T-helper 17 cell (primary cell): ENCODE measurements at regions not wholly inside any gene's neighbourhood (a gene's known extent, or its start where the extent isn't known, plus 50 kb on each side); places are given as distances from the start of the nearest gene placed in this dataset.
"Not testable (repeated sequence)": the region's sequence is repeated elsewhere in the genome, so short reads cannot be mapped to it uniquely, and the experiment has no call there.

Experiments
- ATAC-seq: fragments of 150-1000 bp; cut with Tn5 transposase; 2 replicates; pipeline ENCODE4 v1.10.0; 2021; ENCODE audit warnings: mild to moderate bottlenecking, moderate library complexity
- DNase-seq, 3 donors: peaks; one replicate each; pipeline versions ENCODE4 v3.0.0 to v3.0.0-alpha.2; 2020 to 2021
- H3K9me3 ChIP-seq: one replicate; pipeline ENCODE4 v1.7.0; 2013; ENCODE audit warnings: low read length, mild to moderate bottlenecking; ENCODE audit not compliant: control insufficient read depth, poor library complexity, severe bottlenecking
- H3K27ac Mint-ChIP-seq: one replicate; pipeline ENCODE4 v1.8.0; 2022; ENCODE audit warnings: mild to moderate bottlenecking, moderate library complexity, mixed read lengths
- H3K27me3 Mint-ChIP-seq: one replicate; pipeline ENCODE4 v1.8.0; 2022; ENCODE audit warnings: mixed read lengths
- H3K36me3 Mint-ChIP-seq: one replicate; pipeline ENCODE4 v1.8.0; 2022; ENCODE audit warnings: low read depth, mixed read lengths
- H3K4me1 Mint-ChIP-seq: one replicate; pipeline ENCODE4 v1.8.0; 2022; ENCODE audit warnings: mild to moderate bottlenecking, mixed read lengths
- H3K4me3 Mint-ChIP-seq: one replicate; pipeline ENCODE4 v1.8.0; 2022; ENCODE audit warnings: mild to moderate bottlenecking, moderate library complexity, mixed read lengths

- not testable (repeated sequence) for H3K4me1 Mint-ChIP-seq, H3K36me3 Mint-ChIP-seq, H3K4me3 Mint-ChIP-seq, H3K9me3 ChIP-seq, ATAC-seq, DNase-seq, H3K27ac Mint-ChIP-seq, H3K27me3 Mint-ChIP-seq
These were observed 359.2 kb upstream of the TYRP1 start for GRCh38 chr9:12333966-12334365.

GRCh38 chr9:12350775-12351174, 342.4 kb upstream of the TYRP1 start:
- Mint-ChIP-seq H3K4me1 (no peaks in the 10 kb centered on the region), H3K36me3 (no peaks in the 10 kb centered on the region), H3K27me3 (no peaks in the 10 kb centered on the region), H3K27ac (no peak overlapping the region), H3K4me3 (no peak overlapping the region)
- no peaks in the 10 kb centered on the region for H3K9me3 ChIP-seq
- ATAC-seq (no peak), DNase-seq (no peak)

- H3K9me3 ChIP-seq = no peaks in the 10 kb centered on the region
- Mint-ChIP-seq H3K27ac (no peak overlapping the region), H3K4me1 (no peaks in the 10 kb centered on the region), H3K27me3 (no peaks in the 10 kb centered on the region), H3K36me3 (no peaks in the 10 kb centered on the region), H3K4me3 (no peak overlapping the region)
- DNase-seq = no peak
- ATAC-seq = no peak
These were observed 341.7 kb upstream of the TYRP1 start for GRCh38 chr9:12351293-12352044.

- H3K27ac Mint-ChIP-seq = no peak overlapping the region
- DNase-seq (no peak), ATAC-seq (no peak)
- no peaks in the 10 kb centered on the region for H3K36me3 Mint-ChIP-seq
- no peak overlapping the region for H3K4me3 Mint-ChIP-seq
- H3K4me1 Mint-ChIP-seq = no peaks in the 10 kb centered on the region
- H3K27me3 Mint-ChIP-seq = no peaks in the 10 kb centered on the region
- no peaks in the 10 kb centered on the region for H3K9me3 ChIP-seq
These were observed 341.2 kb upstream of the TYRP1 start for GRCh38 chr9:12352045-12352315.

- no peaks in the 10 kb centered on the region for H3K4me1 Mint-ChIP-seq
- H3K9me3 ChIP-seq = no peaks in the 10 kb centered on the region
- H3K4me3 Mint-ChIP-seq = no peak overlapping the region
- H3K27ac Mint-ChIP-seq = no peak overlapping the region
- DNase-seq (no peak), ATAC-seq (no peak)
- H3K36me3 Mint-ChIP-seq = no peaks in the 10 kb centered on the region
- H3K27me3 Mint-ChIP-seq = no peaks in the 10 kb centered on the region
These were observed 329.7 kb upstream of the TYRP1 start for GRCh38 chr9:12363439-12363838.

GRCh38 chr9:12368569-12368968, 324.6 kb upstream of the TYRP1 start:
- Mint-ChIP-seq H3K27ac (no peak overlapping the region), H3K4me1 (no peaks in the 10 kb centered on the region), H3K36me3 (no peaks in the 10 kb centered on the region), H3K27me3 (no peaks in the 10 kb centered on the region), H3K4me3 (no peak overlapping the region)
- ATAC-seq (no peak), DNase-seq (no peak)
- H3K9me3 ChIP-seq = no peaks in the 10 kb centered on the region

GRCh38 chr9:12391839-12392509, 301.2 kb upstream of the TYRP1 start:
- peaks cover 3% of the 10 kb centered on the region for H3K9me3 ChIP-seq
- Mint-ChIP-seq H3K27me3 (no peaks in the 10 kb centered on the region), H3K27ac (no peak overlapping the region), H3K36me3 (no peaks in the 10 kb centered on the region), H3K4me1 (no peaks in the 10 kb centered on the region), H3K4me3 (no peak overlapping the region)
- DNase-seq (no peak), ATAC-seq (no peak)

- Mint-ChIP-seq H3K4me1 (no peaks in the 10 kb centered on the region), H3K4me3 (no peak overlapping the region)
- DNase-seq = no peak
These were observed 299.1 kb upstream of the TYRP1 start for GRCh38 chr9:12394105-12394504.

GRCh38 chr9:12403721-12404120, 289.5 kb upstream of the TYRP1 start:
- no peak overlapping the region for H3K4me3 Mint-ChIP-seq
- no peak for ATAC-seq

More at GRCh38 chr9:12394105-12394504, 299.1 kb upstream of the TYRP1 start:
- Mint-ChIP-seq H3K27me3 (no peaks in the 10 kb centered on the region), H3K36me3 (no peaks in the 10 kb centered on the region), H3K27ac (no peak overlapping the region)
- no peaks in the 10 kb centered on the region for H3K9me3 ChIP-seq
- no peak for ATAC-seq

GRCh38 chr9:12413986-12414385, 279.2 kb upstream of the TYRP1 start:
- H3K27ac Mint-ChIP-seq = no peak overlapping the region
- H3K36me3 Mint-ChIP-seq = no peaks in the 10 kb centered on the region
- no peak overlapping the region for H3K4me3 Mint-ChIP-seq
- no peaks in the 10 kb centered on the region for H3K9me3 ChIP-seq
- H3K4me1 Mint-ChIP-seq = no peaks in the 10 kb centered on the region
- DNase-seq = no peak
- no peaks in the 10 kb centered on the region for H3K27me3 Mint-ChIP-seq
- ATAC-seq = no peak

More at GRCh38 chr9:12403721-12404120, 289.5 kb upstream of the TYRP1 start:
- Mint-ChIP-seq H3K4me1 (no peaks in the 10 kb centered on the region), H3K27ac (no peak overlapping the region), H3K36me3 (no peaks in the 10 kb centered on the region), H3K27me3 (no peaks in the 10 kb centered on the region)
- DNase-seq = no peak
- H3K9me3 ChIP-seq = no peaks in the 10 kb centered on the region

- no peaks in the 10 kb centered on the region for H3K36me3 Mint-ChIP-seq
- DNase-seq (no peak), ATAC-seq (no peak)
- no peaks in the 10 kb centered on the region for H3K27me3 Mint-ChIP-seq
- H3K4me1 Mint-ChIP-seq = no peaks in the 10 kb centered on the region
- no peak overlapping the region for H3K27ac Mint-ChIP-seq
- no peak overlapping the region for H3K4me3 Mint-ChIP-seq
- no peaks in the 10 kb centered on the region for H3K9me3 ChIP-seq
These were observed 278.7 kb upstream of the TYRP1 start for GRCh38 chr9:12414514-12414913.

- no peaks in the 10 kb centered on the region for H3K27me3 Mint-ChIP-seq
- no peaks in the 10 kb centered on the region for H3K4me1 Mint-ChIP-seq
- no peaks in the 10 kb centered on the region for H3K9me3 ChIP-seq
- H3K27ac Mint-ChIP-seq = no peak overlapping the region
- no peaks in the 10 kb centered on the region for H3K36me3 Mint-ChIP-seq
- ATAC-seq (no peak), DNase-seq (no peak)
- H3K4me3 Mint-ChIP-seq = no peak overlapping the region
These were observed 277.8 kb upstream of the TYRP1 start for GRCh38 chr9:12415361-12415760.

GRCh38 chr9:12416716-12417115, 276.5 kb upstream of the TYRP1 start:
- no peaks in the 10 kb centered on the region for H3K36me3 Mint-ChIP-seq
- no peaks in the 10 kb centered on the region for H3K27me3 Mint-ChIP-seq
- DNase-seq (no peak), ATAC-seq (no peak)
- H3K9me3 ChIP-seq = no peaks in the 10 kb centered on the region
- no peak overlapping the region for H3K27ac Mint-ChIP-seq
- no peaks in the 10 kb centered on the region for H3K4me1 Mint-ChIP-seq
- H3K4me3 Mint-ChIP-seq = no peak overlapping the region

GRCh38 chr9:12424243-12424642, 268.9 kb upstream of the TYRP1 start:
- Mint-ChIP-seq H3K27ac (no peak overlapping the region), H3K27me3 (no peaks in the 10 kb centered on the region), H3K4me3 (no peak overlapping the region), H3K4me1 (no peaks in the 10 kb centered on the region), H3K36me3 (no peaks in the 10 kb centered on the region)
- DNase-seq = no peak
- H3K9me3 ChIP-seq = no peaks in the 10 kb centered on the region
- ATAC-seq = no peak
